WERI-Rb-1 (cell line): ENCODE measurements at regions not wholly inside any gene's neighbourhood (a gene's known extent, or its start where the extent isn't known, plus 50 kb on each side); places are given as distances from the start of the nearest gene placed in this dataset.
A peak's percentile ranks its signal among the peaks of the same experiment; 100 is the strongest.

Experiments
- DNase-seq: peaks from one replicate; pipeline ENCODE4 v3.0.0-alpha.2; 2020
- H3K27ac ChIP-seq: fragments of 250-450 bp; sonication (Bioruptor Pico); 2 replicates; pipeline ENCODE4 v1.5.1; 2020; ENCODE audit warnings: mild to moderate bottlenecking, moderate library complexity
- H3K27me3 ChIP-seq: fragments of 250-450 bp; sonication (Bioruptor Pico); 2 replicates; pipeline ENCODE4 v1.5.1; 2021; ENCODE audit warnings: mild to moderate bottlenecking, low read depth, moderate library complexity; ENCODE audit not compliant: insufficient read depth, severe bottlenecking
- H3K36me3 ChIP-seq: fragments of 250-450 bp; sonication (Bioruptor Pico); 2 replicates; pipeline ENCODE4 v1.5.1; 2020; ENCODE audit warnings: mild to moderate bottlenecking, moderate library complexity
- H3K4me3 ChIP-seq: 2 replicates; pipeline ENCODE4 v1.5.1; 2011; ENCODE audit warnings: low read depth, mild to moderate bottlenecking, control low read depth, low read length
- H3K9me3 ChIP-seq: fragments of 250-450 bp; sonication (Bioruptor Pico); 2 replicates; pipeline ENCODE4 v1.5.1; 2021; ENCODE audit warnings: mild to moderate bottlenecking, moderate library complexity; ENCODE audit not compliant: severe bottlenecking
- TF ChIP-seq, protein P1 (sequence below): IDR thresholded peaks from 2 replicates; pipeline ENCODE4 v1.5.1; 2011; ENCODE audit warnings: low read depth, mild to moderate bottlenecking, control low read depth, inconsistent platforms, low read length

DNA sequence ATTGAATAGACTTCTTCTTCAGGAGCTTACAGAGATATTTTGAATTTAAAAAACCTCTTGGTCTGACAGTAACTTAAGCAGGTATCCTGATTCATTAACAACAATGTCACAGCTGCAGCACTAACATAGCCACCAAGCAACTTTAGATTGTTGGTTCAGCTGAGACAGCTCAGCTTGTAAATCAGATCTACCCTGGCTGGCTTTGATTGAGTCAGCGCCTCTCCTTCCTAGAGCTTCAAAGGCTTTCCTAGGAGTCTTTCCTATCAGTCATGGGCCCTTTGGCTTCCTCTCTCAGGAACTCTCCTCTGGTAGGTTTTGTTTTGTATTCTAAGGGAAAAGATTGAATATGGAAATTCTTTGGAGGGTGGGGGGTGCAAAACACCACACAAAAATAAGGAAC, 70.7 kb upstream of the STEAP4 start:
- Histone ChIP-seq H3K9me3 (peaks cover 3% of the 10 kb centered on the region), H3K36me3 (no peaks in the 10 kb centered on the region), H3K27ac (no peak overlapping the region), H3K27me3 (no peaks in the 10 kb centered on the region), H3K4me3 (no peak overlapping the region)
- no peak for DNase-seq
- TF ChIP-seq, protein P1, sequence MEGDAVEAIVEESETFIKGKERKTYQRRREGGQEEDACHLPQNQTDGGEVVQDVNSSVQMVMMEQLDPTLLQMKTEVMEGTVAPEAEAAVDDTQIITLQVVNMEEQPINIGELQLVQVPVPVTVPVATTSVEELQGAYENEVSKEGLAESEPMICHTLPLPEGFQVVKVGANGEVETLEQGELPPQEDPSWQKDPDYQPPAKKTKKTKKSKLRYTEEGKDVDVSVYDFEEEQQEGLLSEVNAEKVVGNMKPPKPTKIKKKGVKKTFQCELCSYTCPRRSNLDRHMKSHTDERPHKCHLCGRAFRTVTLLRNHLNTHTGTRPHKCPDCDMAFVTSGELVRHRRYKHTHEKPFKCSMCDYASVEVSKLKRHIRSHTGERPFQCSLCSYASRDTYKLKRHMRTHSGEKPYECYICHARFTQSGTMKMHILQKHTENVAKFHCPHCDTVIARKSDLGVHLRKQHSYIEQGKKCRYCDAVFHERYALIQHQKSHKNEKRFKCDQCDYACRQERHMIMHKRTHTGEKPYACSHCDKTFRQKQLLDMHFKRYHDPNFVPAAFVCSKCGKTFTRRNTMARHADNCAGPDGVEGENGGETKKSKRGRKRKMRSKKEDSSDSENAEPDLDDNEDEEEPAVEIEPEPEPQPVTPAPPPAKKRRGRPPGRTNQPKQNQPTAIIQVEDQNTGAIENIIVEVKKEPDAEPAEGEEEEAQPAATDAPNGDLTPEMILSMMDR = no peak

DNA sequence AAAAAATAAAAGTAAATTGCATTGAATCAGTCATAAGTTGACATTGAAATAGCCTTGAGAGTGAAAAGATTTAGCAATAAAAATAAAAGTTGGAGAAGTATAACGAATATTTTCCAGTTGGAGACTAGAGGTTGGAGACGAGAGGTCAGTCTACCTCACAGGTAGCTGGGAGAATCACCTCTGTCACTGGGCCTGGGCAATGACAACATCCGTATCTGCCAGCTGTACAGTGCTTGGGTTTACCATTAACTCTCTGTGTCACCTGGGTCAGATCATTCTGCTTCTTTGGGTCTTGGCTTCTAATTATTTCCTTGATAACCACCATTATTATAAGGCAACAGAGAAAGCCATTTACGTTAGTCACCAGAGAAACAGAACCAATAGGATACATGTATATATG, 62.0 kb upstream of the STEAP4 start:
- DNase-seq = no peak
- no peaks in the 10 kb centered on the region for H3K36me3 ChIP-seq
- TF ChIP-seq, protein P1 = no peak
- no peak overlapping the region for H3K27ac ChIP-seq
- no peaks in the 10 kb centered on the region for H3K27me3 ChIP-seq
- no peak overlapping the region for H3K4me3 ChIP-seq
- no peaks in the 10 kb centered on the region for H3K9me3 ChIP-seq

DNA sequence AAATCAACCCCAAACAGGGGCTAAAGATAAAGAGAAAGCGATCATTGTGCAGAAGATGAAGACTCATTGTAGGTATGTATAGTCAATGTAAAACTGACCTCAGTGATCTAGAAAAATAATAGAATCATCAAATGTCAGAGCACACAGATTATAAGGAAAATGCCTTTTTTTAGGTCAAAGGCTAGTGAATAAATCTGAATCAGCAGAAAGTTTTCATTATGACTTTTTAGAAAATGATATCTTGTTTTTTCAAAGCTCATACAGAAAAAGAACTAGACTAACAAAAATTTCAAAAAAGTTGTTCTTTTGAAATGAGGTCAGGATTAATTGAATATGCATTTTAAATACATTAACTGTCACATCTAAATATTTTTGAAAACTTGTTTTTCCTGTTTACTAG, 60.2 kb upstream of the STEAP4 start:
- Histone ChIP-seq H3K9me3 (no peaks in the 10 kb centered on the region), H3K27me3 (no peaks in the 10 kb centered on the region), H3K36me3 (no peaks in the 10 kb centered on the region), H3K4me3 (no peak overlapping the region), H3K27ac (no peak overlapping the region)
- no peak for DNase-seq
- TF ChIP-seq, protein P1 = no peak

DNA sequence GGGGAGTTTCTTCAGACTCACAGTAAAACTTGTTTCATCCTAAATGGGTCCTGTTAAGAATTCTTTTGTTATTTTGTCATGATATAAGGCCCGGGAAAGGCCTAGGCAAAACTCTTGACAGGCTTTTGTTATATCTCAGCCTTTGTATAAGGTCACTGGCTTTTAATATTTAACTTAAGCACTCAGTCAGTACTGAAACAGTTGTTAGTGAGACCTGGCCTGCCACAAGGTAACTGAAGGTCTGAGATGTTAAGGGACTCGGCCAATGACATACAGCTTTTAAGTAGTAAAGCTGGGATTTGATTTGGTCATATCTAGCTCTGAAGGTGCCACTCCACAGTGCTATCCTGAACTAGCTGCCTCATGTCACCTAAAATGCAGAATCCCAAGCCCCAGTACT, 57.2 kb upstream of the STEAP4 start:
- no peaks in the 10 kb centered on the region for H3K9me3 ChIP-seq
- H3K4me3 ChIP-seq = no peak overlapping the region
- no peaks in the 10 kb centered on the region for H3K36me3 ChIP-seq
- TF ChIP-seq, protein P1 = no peak
- H3K27ac ChIP-seq = no peak overlapping the region
- no peaks in the 10 kb centered on the region for H3K27me3 ChIP-seq
- peak; percentile 10 for DNase-seq

DNA sequence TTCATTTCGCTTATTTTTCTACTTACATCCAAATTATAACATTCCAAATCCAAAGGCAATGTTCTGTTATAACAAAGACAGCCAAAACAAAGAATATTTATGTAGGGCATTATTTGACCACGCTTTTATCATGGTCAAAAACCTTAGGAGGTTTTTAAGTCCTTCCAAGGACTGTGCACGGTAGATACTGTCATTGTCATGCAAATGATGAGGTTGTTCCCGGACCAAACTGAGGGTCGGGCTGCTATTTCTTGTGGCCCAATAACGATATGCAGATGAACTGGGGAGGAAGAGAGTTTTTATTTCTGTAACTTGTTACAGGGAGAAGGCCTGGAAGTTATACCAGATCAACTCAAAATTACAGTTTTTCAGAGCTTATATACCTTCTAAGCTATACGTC, 56.6 kb upstream of the STEAP4 start:
- H3K4me3 ChIP-seq = no peak overlapping the region
- no peaks in the 10 kb centered on the region for H3K36me3 ChIP-seq
- DNase-seq = no peak
- TF ChIP-seq, protein P1 = no peak
- no peaks in the 10 kb centered on the region for H3K9me3 ChIP-seq
- no peak overlapping the region for H3K27ac ChIP-seq
- H3K27me3 ChIP-seq = no peaks in the 10 kb centered on the region

DNA sequence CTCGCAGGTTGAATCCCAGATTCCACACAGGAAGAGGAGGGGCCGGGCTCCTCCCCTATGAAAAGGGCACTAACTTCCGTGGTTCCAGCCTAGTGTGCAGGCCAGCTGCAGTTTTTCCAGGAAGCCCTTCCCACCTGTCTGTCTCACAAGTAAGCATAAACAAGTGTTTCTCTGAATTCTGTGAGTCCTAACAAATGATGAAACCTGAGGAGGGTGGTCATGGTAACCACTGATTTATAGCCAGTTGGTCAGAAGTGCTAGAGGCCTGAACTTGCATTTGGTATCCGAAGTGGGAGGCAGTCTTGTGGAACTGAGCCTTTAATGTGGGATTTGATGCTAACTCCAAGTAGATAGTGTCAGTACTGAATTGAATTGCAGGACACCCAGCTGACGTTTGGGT, 54.7 kb upstream of the STEAP4 start:
- Histone ChIP-seq H3K27me3 (no peaks in the 10 kb centered on the region), H3K4me3 (no peak overlapping the region), H3K36me3 (no peaks in the 10 kb centered on the region), H3K27ac (peak overlapping the region; percentile 51), H3K9me3 (no peaks in the 10 kb centered on the region)
- peak; percentile 72 for DNase-seq
- TF ChIP-seq, protein P1 = no peak
